ENCODE measurements at regions not wholly inside any gene's neighbourhood (a gene's known extent, or its start where the extent isn't known, plus 50 kb on each side); places are given as distances from the start of the nearest gene placed in this dataset.

DNA sequence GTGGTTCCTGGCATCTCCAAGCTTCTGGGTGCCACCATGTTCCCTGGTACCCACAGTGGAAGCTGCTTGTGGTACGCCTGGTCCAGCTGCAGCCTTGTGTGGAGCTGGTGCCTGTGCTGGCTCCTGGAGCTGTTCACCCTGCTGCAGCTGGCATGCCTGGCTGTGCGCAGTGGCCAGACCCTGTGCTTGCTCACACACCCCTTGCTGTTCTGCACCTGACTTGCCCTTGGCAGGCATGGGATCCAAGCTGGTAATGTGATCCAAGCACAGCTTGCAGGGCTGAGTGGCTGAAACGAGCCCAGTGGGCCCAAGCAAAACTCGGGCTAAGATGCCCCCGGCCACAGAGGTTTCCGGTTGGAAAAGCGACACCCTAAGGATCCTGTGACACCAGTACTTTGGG lies 104.7 kb upstream of the CLMP start:
- Histone ChIP-seq H3K27me3 (ENCODE audit: insufficient read depth) (peaks cover 23% of the 10 kb centered on the region), H3K9me2 (ENCODE audit: insufficient read depth) (no peaks in the 10 kb centered on the region), H3F3A (replicated peaks; ENCODE audit: low read depth) (peaks cover 4% of the 10 kb centered on the region; the same call in 1 of the 2 replicates), H3K79me2 (replicated peaks; ENCODE audit: insufficient read depth) (no peaks in the 10 kb centered on the region), H4K20me1 (replicated peaks; ENCODE audit: insufficient read depth) (no peaks in the 10 kb centered on the region), H3K4me3 (no peak overlapping the region), H3K27ac (ENCODE audit: low read depth) (no peak overlapping the region), H3K4me2 (no peak overlapping the region), H3K4me1 (ENCODE audit: insufficient read depth) (peaks cover 18% of the 10 kb centered on the region), H3K36me3 (ENCODE audit: insufficient read depth) (no peaks in the 10 kb centered on the region), H2AFZ (no peak overlapping the region)
- no peak for TF ChIP-seq JUNB (IDR thresholded peaks at IDR 0.05; ENCODE audit: unreplicated experiment)
- no peak for TF ChIP-seq CREB1 (CRISPR knock-in tag; IDR thresholded peaks at IDR 0.05; ENCODE audit: low read depth)
- Mint-ChIP-seq H3K9me3 (no peaks in the 10 kb centered on the region; the same call in 2 of the 3 replicates), H3K4me1 (peaks cover 22% of the 10 kb centered on the region), H3K4me3 (no peak overlapping the region), H3K27ac (no peak overlapping the region), H3K27me3 (ENCODE audit: insufficient read depth, low read depth, poor library complexity) (peaks cover 16% of the 10 kb centered on the region), H3K36me3 (ENCODE audit: low read depth) (no peaks in the 10 kb centered on the region)
- ATAC-seq = no peak
- DNase-seq (ENCODE audit: low spot score) = no peak

DNA sequence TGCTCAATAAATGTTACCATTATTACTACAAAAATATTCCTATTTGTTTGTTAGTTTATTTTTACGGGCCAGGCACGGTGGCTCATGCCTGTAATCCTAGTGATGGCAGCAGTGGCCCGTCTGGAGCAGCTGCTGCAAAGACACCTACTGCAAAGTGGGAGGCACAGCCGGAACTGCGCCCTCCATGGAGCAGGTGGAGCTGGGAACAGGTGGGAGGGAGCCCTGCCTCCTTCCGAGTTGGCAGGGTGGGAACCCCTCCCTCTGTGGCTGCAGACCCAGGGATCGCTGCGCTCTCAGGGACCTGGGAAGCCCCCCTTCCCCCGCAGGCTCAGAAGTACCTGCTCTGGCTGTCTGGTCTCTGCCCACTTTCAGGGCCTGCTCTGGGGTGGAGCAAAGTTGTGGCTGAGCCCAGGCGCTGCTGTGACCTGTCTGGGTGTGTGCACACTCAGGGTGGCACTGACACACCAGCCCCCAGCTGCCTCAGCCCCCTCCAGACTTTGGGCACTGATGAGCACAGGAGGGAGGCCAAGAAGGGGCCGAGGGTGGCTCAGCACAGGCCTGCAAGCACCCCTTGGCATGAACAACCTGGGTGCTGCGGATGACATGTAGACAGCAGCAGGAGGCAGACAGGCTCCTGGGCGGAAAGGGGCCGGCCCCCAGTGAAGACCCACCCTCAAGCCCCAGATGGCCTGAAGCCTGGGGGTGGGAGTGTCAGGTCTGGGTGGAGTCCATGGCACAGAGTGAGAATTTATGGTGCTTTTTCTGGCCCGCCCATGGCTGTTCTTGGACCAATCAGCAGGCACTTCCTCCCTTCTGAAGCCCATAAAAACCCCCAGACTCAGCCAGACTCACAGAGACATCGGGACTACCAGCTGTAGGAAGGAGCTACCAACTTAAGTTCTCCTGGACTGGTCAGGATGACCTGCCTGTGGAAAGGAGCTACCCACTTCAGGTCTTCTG lies 103.7 kb upstream of the CLMP start:
- TF ChIP-seq, protein P1, sequence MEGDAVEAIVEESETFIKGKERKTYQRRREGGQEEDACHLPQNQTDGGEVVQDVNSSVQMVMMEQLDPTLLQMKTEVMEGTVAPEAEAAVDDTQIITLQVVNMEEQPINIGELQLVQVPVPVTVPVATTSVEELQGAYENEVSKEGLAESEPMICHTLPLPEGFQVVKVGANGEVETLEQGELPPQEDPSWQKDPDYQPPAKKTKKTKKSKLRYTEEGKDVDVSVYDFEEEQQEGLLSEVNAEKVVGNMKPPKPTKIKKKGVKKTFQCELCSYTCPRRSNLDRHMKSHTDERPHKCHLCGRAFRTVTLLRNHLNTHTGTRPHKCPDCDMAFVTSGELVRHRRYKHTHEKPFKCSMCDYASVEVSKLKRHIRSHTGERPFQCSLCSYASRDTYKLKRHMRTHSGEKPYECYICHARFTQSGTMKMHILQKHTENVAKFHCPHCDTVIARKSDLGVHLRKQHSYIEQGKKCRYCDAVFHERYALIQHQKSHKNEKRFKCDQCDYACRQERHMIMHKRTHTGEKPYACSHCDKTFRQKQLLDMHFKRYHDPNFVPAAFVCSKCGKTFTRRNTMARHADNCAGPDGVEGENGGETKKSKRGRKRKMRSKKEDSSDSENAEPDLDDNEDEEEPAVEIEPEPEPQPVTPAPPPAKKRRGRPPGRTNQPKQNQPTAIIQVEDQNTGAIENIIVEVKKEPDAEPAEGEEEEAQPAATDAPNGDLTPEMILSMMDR (conservative IDR thresholded peaks at IDR 0.05; ENCODE audit: low read depth in 2 of 2) = peak in 1 of 2 experiments; percentile 18; a peak in 1 of 4 replicates
- TF ChIP-seq NANOG (IDR thresholded peaks at IDR 0.05; ENCODE audit: borderline replicate concordance) = no peak
- ATAC-seq = no peak
- Histone ChIP-seq H3K36me3 (ENCODE audit: insufficient read depth) (no peaks in the 10 kb centered on the region), H3F3A (replicated peaks; ENCODE audit: low read depth) (peaks cover under 1% of the 10 kb centered on the region; the same call in 1 of the 2 replicates), H3K79me2 (replicated peaks; ENCODE audit: insufficient read depth) (no peaks in the 10 kb centered on the region), H3K27ac (ENCODE audit: low read depth) (no peak overlapping the region), H3K27me3 (ENCODE audit: insufficient read depth) (peaks cover 20% of the 10 kb centered on the region), H3K4me2 (no peak overlapping the region), H3K4me3 (no peak overlapping the region), H3K4me1 (ENCODE audit: insufficient read depth) (peaks cover 15% of the 10 kb centered on the region), H3K9me2 (ENCODE audit: insufficient read depth) (no peaks in the 10 kb centered on the region), H4K20me1 (replicated peaks; ENCODE audit: insufficient read depth) (no peaks in the 10 kb centered on the region), H2AFZ (no peak overlapping the region)
- Mint-ChIP-seq H3K36me3 (ENCODE audit: low read depth) (no peaks in the 10 kb centered on the region), H3K4me3 (no peak overlapping the region), H3K4me1 (peaks cover 15% of the 10 kb centered on the region), H3K27ac (no peak overlapping the region), H3K9me3 (no peaks in the 10 kb centered on the region; the same call in 2 of the 3 replicates), H3K27me3 (ENCODE audit: insufficient read depth, low read depth, poor library complexity) (peaks cover 16% of the 10 kb centered on the region)
- DNase-seq (ENCODE audit: low spot score) = peak; percentile 27

DNA sequence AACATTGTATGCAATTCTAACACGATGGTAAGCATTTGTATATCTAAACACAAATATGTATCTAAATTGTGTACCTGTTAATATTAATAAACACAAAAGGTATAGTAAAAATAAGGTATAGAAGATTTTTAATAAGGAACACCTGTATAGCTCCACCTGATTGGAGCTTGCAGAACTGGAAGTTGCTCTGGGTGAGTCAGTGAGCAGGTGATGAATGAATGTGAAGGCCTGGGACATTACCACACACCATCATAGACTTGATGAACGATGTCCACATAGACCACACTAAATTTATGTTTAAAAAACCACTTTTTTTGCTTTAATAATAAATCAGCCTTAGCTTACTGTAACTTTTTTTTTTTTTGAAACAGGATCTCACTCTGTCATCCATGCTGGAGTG lies 97.6 kb upstream of the CLMP start:
- H3K9me3 Mint-ChIP-seq = no peaks in the 10 kb centered on the region
- Histone ChIP-seq H3K36me3 (ENCODE audit: insufficient read depth) (no peaks in the 10 kb centered on the region), H2AFZ (no peak overlapping the region), H3K4me3 (no peak overlapping the region), H3F3A (replicated peaks; ENCODE audit: low read depth) (no peaks in the 10 kb centered on the region), H3K4me1 (ENCODE audit: insufficient read depth) (no peaks in the 10 kb centered on the region), H3K27ac (ENCODE audit: low read depth) (no peak overlapping the region), H3K79me2 (replicated peaks; ENCODE audit: insufficient read depth) (no peaks in the 10 kb centered on the region), H3K9me2 (ENCODE audit: insufficient read depth) (no peaks in the 10 kb centered on the region), H3K4me2 (no peak overlapping the region), H4K20me1 (replicated peaks; ENCODE audit: insufficient read depth) (no peaks in the 10 kb centered on the region), H3K27me3 (ENCODE audit: insufficient read depth) (no peaks in the 10 kb centered on the region)
- ATAC-seq (no peak), DNase-seq (ENCODE audit: low spot score) (no peak)
- TF ChIP-seq STAT1 (IDR thresholded peaks at IDR 0.05; ENCODE audit: unreplicated experiment) = no peak
- no peak for TF ChIP-seq POLR2AphosphoS5 (IDR thresholded peaks at IDR 0.05; ENCODE audit: low read depth)
- no peak for TF ChIP-seq ZNF114 (CRISPR knock-in tag; IDR thresholded peaks at IDR 0.05)
- TF ChIP-seq NANOG (IDR thresholded peaks at IDR 0.05; ENCODE audit: borderline replicate concordance) = no peak
- TF ChIP-seq, protein P2, sequence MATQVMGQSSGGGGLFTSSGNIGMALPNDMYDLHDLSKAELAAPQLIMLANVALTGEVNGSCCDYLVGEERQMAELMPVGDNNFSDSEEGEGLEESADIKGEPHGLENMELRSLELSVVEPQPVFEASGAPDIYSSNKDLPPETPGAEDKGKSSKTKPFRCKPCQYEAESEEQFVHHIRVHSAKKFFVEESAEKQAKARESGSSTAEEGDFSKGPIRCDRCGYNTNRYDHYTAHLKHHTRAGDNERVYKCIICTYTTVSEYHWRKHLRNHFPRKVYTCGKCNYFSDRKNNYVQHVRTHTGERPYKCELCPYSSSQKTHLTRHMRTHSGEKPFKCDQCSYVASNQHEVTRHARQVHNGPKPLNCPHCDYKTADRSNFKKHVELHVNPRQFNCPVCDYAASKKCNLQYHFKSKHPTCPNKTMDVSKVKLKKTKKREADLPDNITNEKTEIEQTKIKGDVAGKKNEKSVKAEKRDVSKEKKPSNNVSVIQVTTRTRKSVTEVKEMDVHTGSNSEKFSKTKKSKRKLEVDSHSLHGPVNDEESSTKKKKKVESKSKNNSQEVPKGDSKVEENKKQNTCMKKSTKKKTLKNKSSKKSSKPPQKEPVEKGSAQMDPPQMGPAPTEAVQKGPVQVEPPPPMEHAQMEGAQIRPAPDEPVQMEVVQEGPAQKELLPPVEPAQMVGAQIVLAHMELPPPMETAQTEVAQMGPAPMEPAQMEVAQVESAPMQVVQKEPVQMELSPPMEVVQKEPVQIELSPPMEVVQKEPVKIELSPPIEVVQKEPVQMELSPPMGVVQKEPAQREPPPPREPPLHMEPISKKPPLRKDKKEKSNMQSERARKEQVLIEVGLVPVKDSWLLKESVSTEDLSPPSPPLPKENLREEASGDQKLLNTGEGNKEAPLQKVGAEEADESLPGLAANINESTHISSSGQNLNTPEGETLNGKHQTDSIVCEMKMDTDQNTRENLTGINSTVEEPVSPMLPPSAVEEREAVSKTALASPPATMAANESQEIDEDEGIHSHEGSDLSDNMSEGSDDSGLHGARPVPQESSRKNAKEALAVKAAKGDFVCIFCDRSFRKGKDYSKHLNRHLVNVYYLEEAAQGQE (IDR thresholded peaks at IDR 0.05; ENCODE audit: unreplicated experiment) = no peak
- TF ChIP-seq JUNB (IDR thresholded peaks at IDR 0.05; ENCODE audit: unreplicated experiment) = no peak
- H3K36me3 Mint-ChIP-seq (ENCODE audit: low read depth) = no peaks in the 10 kb centered on the region
- H3K4me3 Mint-ChIP-seq = no peak overlapping the region
- no peaks in the 10 kb centered on the region for H3K4me1 Mint-ChIP-seq
- H3K27ac Mint-ChIP-seq = no peak overlapping the region
- H3K27me3 Mint-ChIP-seq (ENCODE audit: insufficient read depth, low read depth, poor library complexity) = peaks cover 1% of the 10 kb centered on the region
